Tibial nerve (tissue), 3 donors: ENCODE measurements at regions not wholly inside any gene's neighbourhood (a gene's known extent, or its start where the extent isn't known, plus 50 kb on each side); places are given as distances from the start of the nearest gene placed in this dataset.

ENCODE experiments used
- POLR2A ChIP-seq, 2 donors: fragments of 450-650 bp; IDR thresholded peaks; one replicate each; pipeline ENCODE4 v1.6.1; 2017; ENCODE audit warnings: antibody characterized with exemption in 2 of 2, mild to moderate bottlenecking in 2 of 2, moderate library complexity in 2 of 2
- TF ChIP-seq, protein P1 (sequence below), 5 experiments: fragments of 200-600 bp in 3 of 5; fragments of 450-650 bp in 2 of 5; sonication (generic) in 3 of 5; IDR thresholded peaks; one replicate each; pipeline ENCODE4 v1.5.1; 2016 to 2019; ENCODE audit warnings: antibody characterized with exemption in 5 of 5, mild to moderate bottlenecking in 3 of 5, moderate library complexity in 2 of 5

DNA sequence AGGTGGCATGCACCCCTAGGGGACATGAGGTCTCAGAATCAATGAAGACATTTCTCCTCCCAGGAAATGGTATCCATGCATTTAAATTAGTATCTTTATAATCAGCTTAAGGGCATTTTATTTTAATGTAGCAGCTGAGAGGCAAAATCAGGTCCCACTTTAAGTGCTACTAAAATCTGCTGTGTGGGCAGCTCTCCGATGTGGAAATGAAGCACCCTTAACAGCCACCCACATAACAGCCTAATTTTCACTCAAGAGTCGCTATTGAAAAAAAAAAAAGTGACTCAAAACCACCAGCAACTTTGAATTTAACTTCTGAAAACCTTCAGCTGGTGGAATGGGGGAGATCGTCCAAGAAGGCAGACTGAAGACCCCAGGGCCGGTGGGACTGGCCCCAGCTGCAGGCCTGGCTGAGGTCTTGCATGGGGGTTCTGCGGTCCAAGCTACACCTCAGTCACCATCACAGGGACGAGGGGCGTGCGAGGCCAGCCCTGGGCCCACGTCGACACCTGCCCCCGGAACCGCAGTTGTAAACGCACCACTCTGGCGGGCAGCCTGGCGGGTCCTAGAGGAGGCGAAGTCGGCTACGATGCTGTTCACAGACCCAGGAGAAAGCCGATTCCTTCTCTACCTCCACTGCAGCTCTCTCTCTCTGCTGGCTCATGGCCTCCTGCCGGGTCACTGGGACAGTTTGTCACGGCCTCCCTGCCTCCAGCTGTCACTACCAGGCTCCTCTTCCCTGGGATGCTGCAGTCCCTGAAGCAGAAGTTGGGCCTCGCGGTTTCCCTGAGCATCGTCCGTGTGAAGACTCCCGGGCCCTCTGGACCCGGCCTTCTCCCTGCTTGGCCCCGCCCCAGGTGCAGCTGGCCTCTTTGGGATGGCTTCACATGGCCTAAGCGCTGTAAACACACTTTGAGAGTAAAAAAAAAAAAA is 111.9 kb downstream of the KCNF1 start:
- TF ChIP-seq, protein P1, sequence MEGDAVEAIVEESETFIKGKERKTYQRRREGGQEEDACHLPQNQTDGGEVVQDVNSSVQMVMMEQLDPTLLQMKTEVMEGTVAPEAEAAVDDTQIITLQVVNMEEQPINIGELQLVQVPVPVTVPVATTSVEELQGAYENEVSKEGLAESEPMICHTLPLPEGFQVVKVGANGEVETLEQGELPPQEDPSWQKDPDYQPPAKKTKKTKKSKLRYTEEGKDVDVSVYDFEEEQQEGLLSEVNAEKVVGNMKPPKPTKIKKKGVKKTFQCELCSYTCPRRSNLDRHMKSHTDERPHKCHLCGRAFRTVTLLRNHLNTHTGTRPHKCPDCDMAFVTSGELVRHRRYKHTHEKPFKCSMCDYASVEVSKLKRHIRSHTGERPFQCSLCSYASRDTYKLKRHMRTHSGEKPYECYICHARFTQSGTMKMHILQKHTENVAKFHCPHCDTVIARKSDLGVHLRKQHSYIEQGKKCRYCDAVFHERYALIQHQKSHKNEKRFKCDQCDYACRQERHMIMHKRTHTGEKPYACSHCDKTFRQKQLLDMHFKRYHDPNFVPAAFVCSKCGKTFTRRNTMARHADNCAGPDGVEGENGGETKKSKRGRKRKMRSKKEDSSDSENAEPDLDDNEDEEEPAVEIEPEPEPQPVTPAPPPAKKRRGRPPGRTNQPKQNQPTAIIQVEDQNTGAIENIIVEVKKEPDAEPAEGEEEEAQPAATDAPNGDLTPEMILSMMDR (IDR thresholded peaks at IDR 0.05), result no peak
- no peak for TF ChIP-seq POLR2A (IDR thresholded peaks at IDR 0.05)
